H1 (cell line): ENCODE measurements at regions not wholly inside any gene's neighbourhood (a gene's known extent, or its start where the extent isn't known, plus 50 kb on each side); places are given as distances from the start of the nearest gene placed in this dataset.

ENCODE experiments used
- BCL11A ChIP-seq, 2 experiments: IDR thresholded peaks; one replicate each; pipeline ENCODE4 v1.6.1; 2011; ENCODE audit warnings: low read depth in 2 of 2, low read length in 2 of 2, mild to moderate bottlenecking in 2 of 2
- CHD2 ChIP-seq: IDR thresholded peaks from 2 replicates; pipeline ENCODE4 v1.6.1; 2012; ENCODE audit warnings: low read length, improper control_type of control experiment
- TBP ChIP-seq: IDR thresholded peaks from 2 replicates; pipeline ENCODE4 v1.6.1; 2011; ENCODE audit warnings: low read depth, low read length, improper control_type of control experiment
- YY1 ChIP-seq: IDR thresholded peaks from 2 replicates; pipeline ENCODE4 v1.6.1; 2011; ENCODE audit warnings: low read depth, mild to moderate bottlenecking, low read length
- TF ChIP-seq, protein P1 (sequence below): fragments of 300-600 bp; sonication (generic); IDR thresholded peaks from 2 replicates; pipeline ENCODE4 v1.7.1; 2012; ENCODE audit warnings: low read length, moderate library complexity, mild to moderate bottlenecking, inconsistent platforms; ENCODE audit not compliant: insufficient replicate concordance

DNA sequence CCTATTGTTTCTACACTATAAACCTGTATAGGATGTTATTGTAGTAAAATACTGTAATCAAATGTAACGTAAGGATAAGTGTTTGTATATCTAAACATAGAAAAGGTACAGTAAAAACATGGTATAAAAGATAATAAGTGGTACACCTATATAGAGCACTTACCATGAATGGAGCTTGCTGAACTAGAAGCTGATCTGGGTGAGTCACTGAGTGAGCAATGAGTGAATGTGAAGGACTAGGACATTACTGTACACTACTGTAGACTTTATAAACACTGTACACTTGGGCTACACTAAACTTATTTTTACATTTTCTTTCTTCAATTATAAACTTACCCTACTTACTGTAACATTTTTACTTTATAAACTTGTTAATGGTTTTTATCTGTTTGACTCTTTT is 732.9 kb upstream of the LRRN3 start (continued):
- TF ChIP-seq, protein P1, sequence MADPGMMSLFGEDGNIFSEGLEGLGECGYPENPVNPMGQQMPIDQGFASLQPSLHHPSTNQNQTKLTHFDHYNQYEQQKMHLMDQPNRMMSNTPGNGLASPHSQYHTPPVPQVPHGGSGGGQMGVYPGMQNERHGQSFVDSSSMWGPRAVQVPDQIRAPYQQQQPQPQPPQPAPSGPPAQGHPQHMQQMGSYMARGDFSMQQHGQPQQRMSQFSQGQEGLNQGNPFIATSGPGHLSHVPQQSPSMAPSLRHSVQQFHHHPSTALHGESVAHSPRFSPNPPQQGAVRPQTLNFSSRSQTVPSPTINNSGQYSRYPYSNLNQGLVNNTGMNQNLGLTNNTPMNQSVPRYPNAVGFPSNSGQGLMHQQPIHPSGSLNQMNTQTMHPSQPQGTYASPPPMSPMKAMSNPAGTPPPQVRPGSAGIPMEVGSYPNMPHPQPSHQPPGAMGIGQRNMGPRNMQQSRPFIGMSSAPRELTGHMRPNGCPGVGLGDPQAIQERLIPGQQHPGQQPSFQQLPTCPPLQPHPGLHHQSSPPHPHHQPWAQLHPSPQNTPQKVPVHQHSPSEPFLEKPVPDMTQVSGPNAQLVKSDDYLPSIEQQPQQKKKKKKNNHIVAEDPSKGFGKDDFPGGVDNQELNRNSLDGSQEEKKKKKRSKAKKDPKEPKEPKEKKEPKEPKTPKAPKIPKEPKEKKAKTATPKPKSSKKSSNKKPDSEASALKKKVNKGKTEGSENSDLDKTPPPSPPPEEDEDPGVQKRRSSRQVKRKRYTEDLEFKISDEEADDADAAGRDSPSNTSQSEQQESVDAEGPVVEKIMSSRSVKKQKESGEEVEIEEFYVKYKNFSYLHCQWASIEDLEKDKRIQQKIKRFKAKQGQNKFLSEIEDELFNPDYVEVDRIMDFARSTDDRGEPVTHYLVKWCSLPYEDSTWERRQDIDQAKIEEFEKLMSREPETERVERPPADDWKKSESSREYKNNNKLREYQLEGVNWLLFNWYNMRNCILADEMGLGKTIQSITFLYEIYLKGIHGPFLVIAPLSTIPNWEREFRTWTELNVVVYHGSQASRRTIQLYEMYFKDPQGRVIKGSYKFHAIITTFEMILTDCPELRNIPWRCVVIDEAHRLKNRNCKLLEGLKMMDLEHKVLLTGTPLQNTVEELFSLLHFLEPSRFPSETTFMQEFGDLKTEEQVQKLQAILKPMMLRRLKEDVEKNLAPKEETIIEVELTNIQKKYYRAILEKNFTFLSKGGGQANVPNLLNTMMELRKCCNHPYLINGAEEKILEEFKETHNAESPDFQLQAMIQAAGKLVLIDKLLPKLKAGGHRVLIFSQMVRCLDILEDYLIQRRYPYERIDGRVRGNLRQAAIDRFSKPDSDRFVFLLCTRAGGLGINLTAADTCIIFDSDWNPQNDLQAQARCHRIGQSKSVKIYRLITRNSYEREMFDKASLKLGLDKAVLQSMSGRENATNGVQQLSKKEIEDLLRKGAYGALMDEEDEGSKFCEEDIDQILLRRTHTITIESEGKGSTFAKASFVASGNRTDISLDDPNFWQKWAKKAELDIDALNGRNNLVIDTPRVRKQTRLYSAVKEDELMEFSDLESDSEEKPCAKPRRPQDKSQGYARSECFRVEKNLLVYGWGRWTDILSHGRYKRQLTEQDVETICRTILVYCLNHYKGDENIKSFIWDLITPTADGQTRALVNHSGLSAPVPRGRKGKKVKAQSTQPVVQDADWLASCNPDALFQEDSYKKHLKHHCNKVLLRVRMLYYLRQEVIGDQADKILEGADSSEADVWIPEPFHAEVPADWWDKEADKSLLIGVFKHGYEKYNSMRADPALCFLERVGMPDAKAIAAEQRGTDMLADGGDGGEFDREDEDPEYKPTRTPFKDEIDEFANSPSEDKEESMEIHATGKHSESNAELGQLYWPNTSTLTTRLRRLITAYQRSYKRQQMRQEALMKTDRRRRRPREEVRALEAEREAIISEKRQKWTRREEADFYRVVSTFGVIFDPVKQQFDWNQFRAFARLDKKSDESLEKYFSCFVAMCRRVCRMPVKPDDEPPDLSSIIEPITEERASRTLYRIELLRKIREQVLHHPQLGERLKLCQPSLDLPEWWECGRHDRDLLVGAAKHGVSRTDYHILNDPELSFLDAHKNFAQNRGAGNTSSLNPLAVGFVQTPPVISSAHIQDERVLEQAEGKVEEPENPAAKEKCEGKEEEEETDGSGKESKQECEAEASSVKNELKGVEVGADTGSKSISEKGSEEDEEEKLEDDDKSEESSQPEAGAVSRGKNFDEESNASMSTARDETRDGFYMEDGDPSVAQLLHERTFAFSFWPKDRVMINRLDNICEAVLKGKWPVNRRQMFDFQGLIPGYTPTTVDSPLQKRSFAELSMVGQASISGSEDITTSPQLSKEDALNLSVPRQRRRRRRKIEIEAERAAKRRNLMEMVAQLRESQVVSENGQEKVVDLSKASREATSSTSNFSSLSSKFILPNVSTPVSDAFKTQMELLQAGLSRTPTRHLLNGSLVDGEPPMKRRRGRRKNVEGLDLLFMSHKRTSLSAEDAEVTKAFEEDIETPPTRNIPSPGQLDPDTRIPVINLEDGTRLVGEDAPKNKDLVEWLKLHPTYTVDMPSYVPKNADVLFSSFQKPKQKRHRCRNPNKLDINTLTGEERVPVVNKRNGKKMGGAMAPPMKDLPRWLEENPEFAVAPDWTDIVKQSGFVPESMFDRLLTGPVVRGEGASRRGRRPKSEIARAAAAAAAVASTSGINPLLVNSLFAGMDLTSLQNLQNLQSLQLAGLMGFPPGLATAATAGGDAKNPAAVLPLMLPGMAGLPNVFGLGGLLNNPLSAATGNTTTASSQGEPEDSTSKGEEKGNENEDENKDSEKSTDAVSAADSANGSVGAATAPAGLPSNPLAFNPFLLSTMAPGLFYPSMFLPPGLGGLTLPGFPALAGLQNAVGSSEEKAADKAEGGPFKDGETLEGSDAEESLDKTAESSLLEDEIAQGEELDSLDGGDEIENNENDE: no peak
- TF ChIP-seq BCL11A (IDR thresholded peaks at IDR 0.05; ENCODE audit: low read depth in 2 of 2, low read length in 2 of 2) (no peak), CHD2 (no peak), TBP (no peak), YY1 (no peak)
